GM19238 (cell line): ENCODE measurements at regions not wholly inside any gene's neighbourhood (a gene's known extent, or its start where the extent isn't known, plus 50 kb on each side); places are given as distances from the start of the nearest gene placed in this dataset.
"Not testable (repeated sequence)": the region's sequence is repeated elsewhere in the genome, so short reads cannot be mapped to it uniquely, and the experiment has no call there.

Experiments used
- DNase-seq: peaks from one replicate; pipeline ENCODE4 v3.0.0; 2011; ENCODE audit warnings: low spot score; ENCODE audit not compliant: insufficient read length

DNA sequence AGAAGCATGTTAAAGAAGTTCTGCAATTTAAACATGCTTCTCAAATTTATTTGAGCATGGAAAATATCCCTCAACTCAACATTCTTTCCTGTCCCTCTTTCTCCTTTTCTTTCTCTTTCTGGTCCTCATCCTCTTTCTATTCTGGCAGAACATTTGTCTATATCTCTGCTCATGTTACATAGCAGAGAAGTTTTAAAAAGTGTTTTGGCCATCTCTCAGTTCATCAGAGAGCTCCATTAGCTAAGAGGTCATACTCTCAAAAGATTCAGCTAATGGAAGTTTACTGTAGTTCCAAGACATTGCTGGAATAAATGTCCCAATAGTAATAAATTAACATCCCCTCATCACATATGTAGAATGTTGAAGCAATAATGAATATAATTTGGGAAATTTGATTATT lies 53.5 kb downstream of the XCL2 start:
- DNase-seq = no peak

DNA sequence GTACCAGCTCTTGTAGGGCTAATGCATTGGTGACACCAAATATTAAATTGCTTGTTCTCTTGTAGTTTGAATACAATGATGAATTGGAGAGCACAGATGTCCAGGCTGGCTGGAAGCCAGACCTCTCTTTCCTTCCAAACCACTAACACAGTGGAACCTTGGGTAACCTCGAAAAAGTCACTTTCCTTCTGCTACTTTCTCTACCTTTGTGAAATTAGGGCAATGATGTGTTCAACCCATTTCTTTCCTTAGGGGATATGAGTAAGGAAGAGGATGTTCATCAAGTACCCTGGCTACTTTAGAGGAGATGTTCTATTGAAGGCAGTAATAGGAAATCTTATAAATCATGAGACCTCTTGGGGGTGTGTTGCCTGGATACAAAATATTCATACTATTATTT lies 55.7 kb downstream of the XCL2 start:
- DNase-seq = no peak

DNA sequence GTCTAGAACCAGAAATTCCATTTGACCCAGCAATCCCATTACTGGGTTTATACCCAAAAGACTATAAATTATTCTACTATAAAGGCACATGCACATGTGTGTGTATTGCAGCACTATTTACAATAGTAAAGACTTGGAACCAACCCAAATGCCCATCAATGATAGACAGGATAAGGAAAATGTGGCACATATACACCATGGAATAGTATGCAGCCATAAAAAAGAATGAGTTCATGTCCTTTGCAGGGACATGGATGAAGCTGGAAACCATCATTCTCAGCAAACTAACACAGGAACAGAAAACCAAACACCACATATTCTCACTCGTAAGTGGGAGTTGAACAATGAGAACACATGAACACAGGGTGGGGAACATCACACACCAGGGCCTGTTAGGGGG lies 57.0 kb downstream of the XCL2 start:
- not testable (repeated sequence) for DNase-seq

DNA sequence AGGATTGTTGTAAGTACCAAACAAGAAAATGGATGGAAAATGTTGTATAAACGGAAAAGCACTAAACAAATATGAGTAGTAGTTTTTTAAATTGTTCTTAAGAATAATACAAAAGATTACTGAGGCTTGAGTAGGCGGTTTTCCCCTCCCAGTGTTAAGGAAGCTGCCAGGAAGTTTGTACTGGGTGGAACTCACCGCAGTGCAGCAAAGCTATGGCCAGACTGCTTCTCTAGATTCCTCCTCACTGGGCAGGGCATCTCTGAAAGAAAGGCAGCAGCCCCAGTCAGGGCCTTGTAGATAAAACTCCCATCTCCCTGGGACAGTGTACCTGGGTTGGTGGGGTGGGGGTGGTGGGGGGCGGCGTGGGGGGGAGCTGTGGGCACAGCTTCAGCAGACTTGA lies 58.7 kb downstream of the XCL2 start:
- no peak for DNase-seq

DNA sequence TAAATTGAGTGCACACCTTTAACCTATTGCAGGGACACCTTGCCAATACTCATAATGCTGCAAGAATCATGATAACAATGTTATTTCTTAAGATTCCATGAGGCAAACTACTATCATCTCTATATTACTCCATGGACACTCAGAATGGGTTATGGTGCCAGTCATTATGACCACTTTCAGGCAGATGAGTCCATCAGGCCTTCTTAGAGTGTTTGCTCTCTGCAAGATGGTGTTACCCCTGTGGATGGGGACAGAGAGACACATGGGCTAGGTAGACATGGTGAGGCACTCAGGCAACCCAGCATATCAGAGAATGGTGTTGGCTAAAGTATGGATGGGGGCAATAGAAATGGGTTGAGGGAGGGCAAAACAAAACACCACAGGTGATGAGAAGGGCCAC lies 59.7 kb downstream of the XCL2 start:
- no peak for DNase-seq

DNA sequence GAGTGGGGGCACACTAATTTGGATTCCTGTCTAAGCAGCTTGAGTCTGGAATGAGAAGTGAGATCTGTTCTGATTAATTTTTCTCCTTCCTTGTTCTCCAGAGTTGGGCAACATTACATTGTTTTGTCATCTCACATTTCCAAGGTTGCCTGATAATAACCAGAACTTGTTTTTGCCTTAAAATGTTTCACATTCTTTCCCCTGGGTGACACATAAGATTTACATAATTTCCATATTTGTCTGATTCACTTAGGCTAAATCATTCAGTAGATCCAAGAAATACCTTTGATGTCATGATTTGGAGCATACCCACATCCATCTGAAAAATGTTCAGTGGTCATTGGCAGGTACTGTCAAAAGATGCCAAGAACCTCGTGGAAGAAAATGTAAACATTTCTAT lies 60.3 kb downstream of the XCL2 start:
- DNase-seq = no peak

DNA sequence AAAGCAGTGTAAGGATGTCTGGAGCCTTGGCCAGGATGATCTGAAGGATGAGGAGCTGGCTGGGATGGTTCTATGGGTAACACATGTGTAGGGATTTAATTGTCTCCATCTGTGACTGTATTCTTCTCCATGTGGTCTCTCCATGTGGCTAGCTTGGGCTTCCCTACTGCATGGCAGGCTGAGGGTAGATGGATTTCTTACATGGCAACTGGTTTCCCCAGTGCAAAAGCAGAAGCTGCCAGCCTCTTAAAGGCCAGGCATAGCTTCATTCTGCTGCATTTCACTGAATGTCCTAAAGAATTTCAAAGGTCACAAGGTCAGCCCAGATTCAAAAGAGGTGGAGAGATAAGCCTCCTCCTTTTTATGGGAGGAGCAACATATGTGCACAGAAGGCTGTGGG lies 61.7 kb downstream of the XCL2 start:
- no peak for DNase-seq

DNA sequence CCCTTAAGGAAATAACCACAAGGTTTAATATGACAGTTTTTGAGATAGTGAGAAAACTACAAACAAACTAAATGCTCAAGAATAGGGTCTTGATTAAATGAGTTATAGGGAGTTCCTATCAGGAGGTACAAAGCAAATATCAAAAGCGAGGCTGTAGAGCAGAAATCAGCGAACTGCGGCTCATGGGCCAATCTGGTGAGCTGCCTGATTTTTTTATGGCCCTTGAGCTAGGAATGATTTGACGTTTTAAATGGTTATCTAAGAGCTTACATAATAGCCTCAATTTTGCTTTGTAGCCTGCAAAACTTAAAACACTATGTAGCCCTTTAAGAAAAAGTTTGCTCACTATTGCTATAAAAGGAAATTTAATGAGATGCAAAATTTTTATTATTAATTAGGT lies 62.2 kb downstream of the XCL2 start:
- DNase-seq = no peak

DNA sequence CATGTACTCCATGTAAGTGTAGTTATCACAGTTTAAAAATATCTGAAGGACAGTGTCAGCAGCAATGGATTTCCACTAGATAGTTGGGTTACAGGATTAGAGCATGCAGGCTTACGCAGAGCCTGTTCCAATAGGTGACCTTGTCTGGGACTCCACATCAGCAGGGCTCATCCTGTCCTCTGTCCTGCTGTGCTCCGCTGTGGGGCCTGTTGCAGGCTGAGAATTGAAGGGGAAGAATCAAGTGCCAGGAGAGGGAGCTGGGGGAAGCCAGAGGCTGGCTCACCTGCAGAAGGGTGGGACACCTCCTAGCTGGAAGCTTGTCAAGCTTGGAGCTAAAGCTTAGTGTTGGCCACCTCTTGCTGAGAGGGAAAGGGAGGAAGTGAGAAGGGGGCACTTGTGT lies 62.8 kb downstream of the XCL2 start:
- DNase-seq = no peak

DNA sequence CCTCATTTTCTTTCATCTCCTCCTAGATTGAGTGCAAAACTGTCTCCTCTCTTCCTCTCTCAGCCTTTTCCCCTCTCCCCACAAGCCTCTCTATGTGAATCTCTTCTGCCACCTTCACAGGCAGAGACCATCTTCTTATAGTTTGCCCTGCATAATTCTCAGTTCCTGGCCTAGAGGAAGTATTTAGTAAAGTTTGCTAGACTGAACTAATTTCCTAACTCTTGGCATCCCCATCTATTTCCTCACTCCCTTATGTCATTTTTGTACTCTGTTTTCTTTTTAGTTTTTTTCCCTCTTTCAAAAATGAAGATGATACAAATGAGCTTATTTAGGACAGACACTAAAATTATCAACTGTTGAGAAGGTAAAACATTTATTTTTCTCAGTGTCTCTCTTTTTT lies 66.0 kb downstream of the XCL2 start:
- no peak for DNase-seq

DNA sequence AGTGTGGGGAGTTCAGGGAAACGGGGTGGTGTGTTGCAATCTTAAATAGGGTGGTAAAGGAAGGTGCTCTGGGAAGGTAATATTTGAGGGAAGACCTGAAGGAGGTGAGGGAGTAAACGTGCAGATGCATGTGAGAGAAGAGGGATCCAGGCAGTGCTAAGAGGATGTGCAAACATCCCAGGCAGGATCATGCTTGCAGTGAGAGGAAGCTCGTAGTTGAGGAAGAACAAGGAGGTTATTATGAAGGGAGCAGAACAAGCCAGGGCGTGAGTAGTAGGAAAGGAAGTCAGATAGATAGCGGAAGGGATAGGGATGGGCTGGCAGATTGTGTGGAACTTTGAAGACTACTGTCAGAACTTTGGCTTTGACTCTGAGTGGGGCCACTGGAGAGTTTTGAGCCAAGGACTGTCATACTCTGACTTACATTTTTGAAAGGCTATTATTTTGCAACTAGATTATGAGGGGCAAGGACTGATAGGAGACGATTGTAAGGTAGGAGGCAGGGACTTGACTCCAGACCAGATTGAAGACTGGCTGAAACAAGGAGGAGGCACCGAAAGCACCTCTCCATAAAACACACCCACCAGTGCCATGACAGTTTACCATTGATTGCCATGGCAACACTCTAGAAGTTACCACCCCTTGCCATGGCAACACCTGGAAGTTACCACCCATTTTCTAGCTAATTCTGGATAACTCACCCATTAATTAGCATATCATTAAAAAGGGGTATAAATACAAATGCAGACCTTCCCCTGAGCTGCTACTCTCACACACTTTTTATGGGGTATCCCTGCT lies 67.0 kb downstream of the XCL2 start:
- DNase-seq = no peak

DNA sequence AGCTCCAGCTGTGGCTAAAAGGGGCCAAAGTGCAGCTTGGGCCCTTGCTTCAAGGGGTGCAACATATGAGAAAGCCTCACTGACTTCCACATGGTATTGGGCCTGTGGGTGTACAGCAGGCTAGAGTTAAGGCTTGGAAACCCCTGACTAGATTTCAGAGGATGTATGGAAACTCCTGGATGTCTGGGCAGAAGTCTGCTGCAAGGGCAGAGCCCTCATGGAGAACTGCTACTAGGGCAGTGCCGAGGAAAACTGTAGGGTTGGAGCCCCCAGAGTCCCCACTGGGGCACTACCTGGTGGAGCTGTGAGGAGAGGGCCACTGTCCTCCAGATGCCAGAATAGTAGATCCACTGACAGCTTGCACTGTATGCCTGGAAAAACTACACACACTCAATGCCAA lies 69.5 kb downstream of the XCL2 start:
- no peak for DNase-seq

DNA sequence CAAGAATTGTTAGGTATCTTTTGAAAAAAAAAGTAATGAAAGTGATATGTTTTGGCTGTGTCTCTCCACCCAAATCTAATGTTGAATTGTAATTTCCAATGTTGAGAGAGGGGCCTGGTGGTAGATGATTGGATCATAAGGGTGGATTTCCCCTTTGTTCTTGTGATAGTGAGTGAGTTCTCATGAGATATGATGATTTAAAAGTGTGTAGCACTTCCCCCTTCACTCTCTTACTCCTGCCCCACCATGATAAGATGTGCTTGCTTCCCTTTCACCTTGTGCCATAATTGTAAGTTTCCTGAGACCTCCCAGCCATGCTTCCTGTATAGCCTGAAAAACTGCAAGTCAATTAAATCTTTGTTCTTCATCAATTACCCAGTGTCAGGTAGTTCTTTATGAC lies 70.7 kb downstream of the XCL2 start:
- no peak for DNase-seq

DNA sequence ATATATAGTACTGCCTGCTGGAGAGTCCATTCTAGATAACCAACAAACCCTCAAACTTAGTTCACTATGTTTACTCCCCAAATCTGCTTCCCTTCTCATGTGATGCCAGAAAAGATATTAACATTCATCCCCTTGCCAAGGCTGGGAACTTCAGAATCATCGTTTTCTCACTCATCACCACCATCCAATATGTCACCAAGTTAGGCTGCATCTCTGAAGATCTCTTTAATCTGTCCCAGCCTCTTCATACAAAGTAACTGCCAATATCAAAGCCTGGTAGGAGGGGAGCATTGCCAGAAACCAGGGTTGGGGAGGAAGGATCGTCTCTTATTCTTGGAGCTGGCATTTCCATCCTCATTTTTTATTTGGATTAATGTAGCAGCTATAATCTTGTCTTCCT lies 71.6 kb downstream of the XCL2 start:
- DNase-seq = no peak

DNA sequence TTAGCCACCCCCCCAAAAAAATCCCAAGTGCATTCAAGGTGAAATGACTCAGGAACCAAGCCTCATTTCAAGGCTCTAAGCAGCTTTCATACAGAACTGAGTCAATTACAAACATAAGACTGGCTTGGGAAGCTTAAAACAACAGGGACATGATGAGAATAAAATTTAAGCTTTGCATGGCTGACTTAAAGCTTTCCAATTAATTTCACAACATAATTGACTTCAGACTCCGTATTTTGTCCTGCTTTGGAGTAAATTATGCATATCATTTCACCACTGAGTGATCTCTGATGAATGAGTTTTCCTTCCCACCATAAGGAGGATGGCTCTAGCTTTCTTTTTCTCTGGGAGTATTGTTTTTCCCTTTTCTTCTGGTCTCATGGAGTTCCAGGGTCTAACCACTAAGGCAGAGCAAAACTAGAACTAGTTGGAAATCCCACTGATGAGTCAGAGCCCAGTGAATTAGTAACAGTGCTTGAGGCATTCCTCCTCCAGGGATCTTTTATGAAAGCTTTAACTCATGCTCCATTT lies 72.8 kb downstream of the XCL2 start:
- DNase-seq = no peak

DNA sequence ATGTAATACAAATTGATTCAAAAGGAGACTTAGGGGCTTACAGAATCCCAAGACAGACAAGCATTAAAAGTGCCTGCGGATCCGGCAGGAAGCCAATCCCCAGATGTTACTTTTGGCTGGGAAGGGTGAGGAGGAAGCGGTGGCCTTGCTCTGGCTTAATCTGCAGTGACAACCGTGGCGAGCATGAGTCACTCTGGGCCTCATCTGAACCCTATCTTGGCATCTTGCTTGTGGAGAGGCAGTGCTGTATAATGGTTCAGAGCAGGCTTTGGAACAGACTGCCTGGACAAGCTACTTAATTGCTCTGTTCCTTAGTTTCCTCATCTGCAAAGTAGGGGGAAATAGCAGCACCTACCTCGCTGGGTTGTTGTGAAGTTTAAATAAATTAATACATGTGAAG lies 74.1 kb downstream of the XCL2 start:
- no peak for DNase-seq

DNA sequence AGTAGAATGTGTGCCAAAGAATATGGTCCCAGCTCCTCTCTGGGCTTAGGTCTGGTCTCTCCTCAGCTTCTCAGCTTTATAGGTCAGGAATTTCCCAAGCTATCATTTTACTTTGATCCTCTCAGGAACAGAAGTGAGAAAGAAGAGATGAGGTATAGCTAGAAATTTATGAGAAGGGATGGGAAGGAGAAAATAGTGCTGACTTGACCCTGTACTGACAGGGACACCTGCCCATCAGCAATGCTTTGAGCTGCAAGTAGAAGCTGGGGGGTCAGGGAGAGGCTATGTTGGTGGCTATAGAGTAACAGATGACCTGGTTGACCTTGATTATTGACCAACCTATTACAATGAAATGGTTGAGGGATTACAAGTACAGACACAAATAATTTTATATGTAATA lies 75.0 kb downstream of the XCL2 start:
- no peak for DNase-seq

DNA sequence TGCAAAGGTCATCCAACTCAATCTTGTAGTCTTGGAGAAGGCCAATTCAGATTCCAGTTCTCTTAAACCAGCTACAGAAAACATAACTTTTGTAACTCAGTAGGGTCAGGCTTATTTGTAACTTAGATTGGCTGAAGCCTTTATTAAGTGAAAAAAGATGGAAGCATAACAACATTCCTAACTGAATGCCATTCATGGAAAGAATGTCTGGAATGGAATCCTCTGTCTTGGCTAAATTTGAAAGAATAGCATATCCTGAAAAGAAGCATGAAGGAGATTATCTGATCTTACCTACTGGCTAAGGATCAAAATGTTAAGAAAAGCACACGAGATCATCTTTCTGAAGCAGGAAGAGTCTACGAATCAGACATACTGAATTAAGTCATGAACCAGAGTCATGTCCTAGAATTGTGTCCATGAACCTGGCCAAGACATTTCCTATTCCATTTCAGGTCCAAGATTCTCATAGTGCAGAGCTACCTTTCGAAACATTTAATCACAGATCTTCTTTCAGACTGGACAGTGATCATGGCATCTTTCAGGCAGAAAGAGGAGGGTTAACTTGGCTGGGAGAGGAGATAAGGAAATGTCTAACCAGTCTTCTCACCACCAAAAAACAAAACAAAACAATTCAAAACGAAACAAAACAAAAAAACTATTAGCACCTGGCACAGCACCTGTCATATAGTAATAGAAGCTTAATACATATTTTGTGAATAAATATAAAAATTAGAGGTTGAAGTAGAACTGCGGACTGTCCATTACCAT lies 75.6 kb downstream of the XCL2 start:
- no peak for DNase-seq

DNA sequence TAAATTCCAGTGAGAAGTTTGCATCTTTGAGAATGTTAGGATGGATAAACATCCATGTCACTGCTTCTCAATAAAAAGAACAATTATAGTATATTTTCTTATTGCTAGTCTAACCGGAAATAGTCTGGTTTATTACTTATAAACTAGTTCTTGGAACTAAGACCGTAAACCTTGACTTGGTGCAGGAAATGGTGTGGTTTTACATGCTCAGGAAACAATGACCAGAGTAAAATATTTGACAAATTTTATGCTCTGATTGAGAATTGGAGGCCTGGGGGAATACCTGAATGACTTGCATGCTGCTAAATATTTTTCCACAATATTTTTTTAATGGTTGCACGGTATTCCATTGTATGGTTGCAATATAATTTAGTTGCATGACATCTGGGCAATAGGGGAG lies 76.3 kb downstream of the XCL2 start:
- DNase-seq = no peak

DNA sequence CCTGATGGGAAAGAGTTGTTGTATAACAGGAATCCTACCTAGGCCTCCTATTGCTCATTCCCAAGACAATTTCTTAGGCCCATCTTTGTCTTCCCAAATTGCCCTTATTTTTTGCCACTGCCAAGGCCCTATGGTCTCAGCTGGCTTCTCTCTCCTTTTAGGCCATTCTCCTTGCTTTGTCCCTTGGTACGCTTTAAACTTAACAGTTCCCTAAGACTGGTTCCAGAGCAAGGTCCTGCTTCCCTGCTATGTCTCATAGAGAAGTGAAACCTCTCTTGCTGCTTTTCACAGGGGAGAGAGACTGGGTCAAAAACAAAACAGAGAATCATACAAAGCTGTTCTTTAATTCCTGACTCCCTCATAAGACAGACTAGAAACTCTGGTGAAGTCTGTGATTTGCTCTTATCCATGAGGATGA lies 77.1 kb downstream of the XCL2 start:
- DNase-seq = no peak

DNA sequence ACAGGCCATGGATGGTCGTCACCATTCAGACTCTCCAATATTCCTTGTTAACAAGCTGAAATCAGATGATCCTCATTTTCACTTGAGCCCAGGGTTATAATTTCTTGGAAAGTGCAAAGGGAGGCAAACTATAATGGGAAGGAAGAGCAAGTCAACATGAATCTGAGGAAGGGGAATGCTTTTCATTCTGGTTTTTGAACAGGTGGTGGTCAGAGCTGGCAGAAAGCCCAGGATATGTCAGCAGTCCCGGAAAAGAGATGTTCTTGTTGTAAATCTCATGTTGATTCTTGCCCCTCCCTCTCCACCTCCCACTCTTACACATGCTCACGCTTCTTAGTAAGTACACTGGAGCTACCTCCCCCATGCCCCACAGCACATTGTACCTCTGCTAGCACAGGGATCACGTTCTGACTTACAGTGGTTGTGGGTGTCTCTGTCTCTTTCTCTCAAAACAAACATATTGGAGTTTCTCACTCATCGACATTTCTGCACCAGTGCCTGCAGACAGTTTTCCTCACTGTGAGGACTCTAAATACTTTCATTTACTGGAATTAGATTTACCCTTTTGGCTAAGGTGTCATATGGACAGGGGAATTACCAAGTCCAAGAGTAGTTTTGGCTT lies 77.6 kb downstream of the XCL2 start:
- DNase-seq = no peak

DNA sequence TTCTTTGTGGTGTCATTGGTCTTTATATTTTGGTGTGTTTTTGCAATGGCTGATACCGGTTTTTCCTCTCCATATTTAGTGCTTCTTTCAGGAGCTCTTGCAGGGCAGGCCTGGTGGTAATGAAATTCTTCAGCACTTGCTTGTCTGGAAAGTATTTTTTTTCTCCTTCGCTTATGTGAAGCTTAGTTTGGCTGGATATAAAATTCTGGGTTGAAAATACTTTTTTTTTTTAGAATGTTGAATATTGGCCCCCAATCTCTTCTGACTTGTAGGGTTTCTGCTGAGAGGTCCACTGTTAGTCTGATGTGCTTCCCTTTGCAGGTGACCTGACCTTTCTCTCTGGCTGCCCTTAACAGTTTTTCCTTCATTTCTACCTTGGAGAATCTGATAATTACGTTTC lies 82.7 kb downstream of the XCL2 start:
- not testable (repeated sequence) for DNase-seq
